ENCODE measurements at regions not wholly inside any gene's neighbourhood (a gene's known extent, or its start where the extent isn't known, plus 50 kb on each side); places are given as distances from the start of the nearest gene placed in this dataset.

DNA sequence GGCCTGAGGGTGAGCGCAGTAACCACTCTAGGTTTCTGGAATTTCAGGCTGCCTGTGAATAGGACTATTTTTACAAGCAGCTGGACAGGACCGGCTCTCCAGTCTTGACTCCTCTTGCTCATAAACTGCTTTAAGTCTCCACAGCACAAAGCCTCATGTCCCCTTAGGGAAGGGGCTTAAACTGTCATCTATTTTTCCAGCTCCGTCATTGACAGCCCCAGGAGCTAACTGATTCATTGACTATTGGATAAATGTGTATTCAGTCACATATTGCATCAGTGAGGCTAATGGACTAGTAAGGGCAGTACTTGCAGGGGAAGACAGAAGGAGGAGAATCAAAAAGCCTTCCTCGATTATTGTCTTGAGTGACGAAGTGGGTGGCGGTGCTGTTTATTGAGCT is 719.4 kb upstream of the ADAMTS16 start:
- DNase-seq, result no peak

DNA sequence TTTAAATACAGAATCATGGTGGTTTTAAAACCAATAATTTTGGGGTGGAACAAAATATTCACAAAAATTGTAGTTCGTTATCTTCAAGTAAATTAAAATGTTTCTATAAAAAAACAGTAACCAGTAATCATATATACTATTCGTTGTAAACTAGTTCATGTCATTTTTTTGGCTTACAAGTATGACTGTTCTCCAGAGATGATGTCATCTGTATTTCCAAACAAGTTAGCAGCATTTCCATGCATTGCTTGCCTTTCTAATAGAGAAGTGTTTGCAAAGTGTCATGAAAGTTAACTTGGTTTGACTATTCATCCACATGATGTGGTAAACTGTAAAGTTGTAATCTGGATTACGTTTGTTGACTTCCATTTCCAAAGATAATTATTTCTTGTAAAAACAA is 717.9 kb upstream of the ADAMTS16 start:
- no peak for DNase-seq

DNA sequence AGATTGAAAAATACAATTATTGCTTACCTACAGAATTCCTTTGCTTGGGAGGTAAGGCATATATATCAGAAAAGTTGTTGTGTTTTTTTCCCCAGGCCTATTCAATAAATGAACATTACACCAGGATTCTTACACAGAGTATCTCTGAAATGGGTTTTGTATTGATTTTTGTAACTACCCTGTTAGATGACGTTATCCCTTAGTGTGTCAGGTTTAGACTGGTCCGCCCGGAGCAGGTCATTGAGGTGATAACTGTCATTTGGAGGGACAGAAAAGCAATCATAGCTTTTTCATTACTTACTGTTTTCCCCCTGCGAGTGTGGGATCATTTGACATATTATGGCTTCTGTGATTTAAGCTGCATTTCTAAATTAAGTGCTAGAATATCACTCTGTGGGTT is 715.2 kb upstream of the ADAMTS16 start:
- DNase-seq, result no peak

DNA sequence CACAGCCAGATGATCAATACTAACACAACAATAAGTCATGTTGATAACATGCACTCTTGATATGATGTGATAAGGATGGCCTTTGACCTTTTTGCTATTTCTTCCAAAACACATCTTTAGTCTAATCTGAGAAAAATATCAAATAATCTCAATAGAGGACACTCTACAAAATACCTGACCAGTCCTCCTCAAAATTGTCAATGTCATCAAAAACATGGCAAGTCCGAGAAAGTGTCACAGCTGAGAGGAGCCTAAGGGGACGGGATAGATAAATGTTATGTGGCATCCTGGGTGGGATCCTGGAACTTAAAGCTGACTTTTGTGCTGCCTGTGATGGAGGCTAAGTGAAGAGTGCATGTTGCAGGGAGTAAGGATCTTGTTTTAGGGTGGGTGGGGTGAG is 699.6 kb upstream of the ADAMTS16 start:
- DNase-seq, result no peak

DNA sequence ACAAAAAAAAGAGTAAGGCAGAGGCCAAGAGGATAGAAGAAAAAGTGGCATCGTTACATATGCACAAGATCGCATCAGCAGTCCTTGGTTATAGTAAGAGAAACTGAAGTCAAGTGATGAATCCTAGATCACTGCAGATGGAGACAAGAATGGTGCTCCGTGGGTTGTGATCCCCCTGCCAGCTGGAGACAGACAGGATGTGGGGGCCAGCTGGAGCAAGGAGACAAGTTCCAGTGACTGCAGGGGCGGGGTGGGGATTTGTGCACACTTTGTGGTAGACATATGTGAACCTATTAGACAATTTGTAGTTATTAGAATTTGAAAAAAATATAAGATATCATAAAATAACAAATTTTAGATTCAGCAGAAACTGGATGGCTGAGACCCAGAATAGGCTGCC is 697.9 kb upstream of the ADAMTS16 start:
- DNase-seq, result no peak

DNA sequence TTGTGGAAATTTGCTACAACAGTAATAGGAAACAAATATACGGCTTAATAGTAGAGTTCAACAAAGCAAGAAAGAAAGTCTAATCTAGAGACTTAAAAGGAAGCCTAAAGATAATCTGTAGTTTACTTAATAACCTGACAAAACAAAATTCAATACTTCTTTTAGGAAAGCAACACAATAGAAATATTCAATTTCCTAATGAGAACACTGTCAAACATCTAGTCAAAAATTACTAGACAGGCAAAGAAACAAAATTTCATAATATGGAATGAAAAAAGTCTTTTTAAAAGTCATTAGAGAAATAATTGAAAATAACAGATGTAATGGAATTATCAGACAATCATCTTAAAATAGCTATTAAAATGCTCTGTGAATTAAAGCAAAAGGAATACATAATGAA is 692.5 kb upstream of the ADAMTS16 start:
- no peak for DNase-seq

DNA sequence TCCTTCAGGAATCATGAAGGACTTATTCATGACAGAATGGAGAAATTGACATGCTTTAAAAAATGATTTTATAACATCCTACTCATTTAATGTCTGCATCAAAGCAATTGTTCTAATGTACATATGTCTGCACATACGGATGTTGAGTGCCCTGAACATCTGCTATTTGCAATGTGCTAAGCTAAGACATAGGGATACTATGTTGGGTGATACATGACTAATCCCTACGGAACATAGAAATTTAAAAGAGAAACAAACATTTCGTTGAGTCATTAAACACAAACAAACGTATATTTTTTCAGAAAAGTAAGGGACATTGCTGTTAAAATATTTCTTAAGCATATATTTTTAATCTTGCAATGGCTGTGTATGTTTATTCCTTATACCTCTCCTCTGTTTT is 686.5 kb upstream of the ADAMTS16 start:
- DNase-seq, result no peak

DNA sequence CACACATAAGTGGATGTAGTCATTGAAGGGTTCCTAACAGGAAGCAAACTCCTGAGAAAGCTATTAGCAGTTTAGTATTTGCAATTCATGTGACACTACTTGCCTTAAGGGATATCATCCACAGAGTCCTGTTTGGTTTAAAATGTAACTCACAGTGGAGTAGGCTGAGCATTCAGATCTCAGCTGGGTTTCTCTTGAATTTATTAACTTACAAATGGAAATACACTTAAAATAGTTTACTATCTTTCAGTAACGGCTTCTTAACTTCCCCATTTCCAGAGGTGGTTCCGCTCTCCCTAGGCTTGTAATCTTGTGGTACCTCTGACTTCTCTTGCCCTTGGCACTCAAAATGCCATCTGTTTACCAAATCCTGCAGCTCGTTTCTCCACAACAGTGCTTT is 660.7 kb upstream of the ADAMTS16 start:
- DNase-seq, result no peak

DNA sequence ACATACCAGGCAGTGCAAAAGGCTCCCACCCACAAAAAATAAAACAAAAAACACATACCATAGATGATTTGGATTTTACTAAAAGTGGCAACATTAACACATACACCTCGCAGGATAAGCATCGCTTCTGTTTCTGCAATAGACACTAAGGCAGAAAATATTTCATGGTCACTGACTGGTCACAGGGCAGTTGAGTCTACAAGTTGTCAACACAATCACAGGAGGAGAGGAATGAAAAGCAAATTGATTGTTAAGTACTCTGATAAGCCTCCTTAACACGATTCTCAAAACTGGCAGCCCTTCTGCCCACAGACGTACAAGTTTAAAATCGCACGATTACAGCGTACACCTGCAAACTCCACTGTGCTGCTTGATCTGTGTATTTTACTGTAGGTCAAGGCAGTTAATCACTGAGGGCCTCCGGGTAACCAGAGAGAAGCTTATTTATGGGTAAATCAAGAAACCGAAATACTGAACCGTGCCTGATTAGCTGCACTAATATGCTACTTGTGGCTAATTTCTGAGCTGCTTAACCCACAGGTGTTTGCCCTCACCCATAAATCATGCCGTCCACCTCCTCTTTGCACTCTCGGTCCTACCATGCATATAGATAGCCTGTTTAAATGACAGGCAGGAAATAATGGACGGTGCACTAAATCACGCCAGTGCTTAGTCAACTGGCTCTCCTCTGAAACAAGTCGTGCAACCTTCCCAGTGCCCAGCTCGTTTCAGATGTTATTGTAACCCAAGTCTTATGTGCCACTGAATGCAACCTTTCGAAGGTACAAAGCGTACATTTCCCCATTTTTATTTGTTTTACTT is 659.4 kb upstream of the ADAMTS16 start:
- peak; percentile 16 for DNase-seq

DNA sequence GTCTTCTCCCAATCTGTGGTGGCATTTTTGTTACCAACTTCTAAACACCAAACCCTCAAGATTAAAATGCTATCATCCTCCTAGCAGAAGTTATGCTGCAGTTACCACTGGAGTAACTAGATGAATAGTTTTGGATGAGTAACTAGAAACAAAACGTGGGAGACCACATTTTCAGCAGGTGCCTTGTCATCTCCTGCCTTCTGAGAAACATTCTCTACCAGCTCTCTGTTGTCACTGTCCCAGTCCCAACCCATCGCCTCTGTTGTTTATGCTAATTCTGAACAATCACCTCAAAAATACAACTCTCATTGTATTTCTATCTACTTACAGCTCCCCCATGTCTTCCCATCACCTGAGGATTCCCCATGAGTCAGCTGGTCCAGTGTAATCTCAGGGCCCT is 652.5 kb upstream of the ADAMTS16 start:
- DNase-seq, result no peak

DNA sequence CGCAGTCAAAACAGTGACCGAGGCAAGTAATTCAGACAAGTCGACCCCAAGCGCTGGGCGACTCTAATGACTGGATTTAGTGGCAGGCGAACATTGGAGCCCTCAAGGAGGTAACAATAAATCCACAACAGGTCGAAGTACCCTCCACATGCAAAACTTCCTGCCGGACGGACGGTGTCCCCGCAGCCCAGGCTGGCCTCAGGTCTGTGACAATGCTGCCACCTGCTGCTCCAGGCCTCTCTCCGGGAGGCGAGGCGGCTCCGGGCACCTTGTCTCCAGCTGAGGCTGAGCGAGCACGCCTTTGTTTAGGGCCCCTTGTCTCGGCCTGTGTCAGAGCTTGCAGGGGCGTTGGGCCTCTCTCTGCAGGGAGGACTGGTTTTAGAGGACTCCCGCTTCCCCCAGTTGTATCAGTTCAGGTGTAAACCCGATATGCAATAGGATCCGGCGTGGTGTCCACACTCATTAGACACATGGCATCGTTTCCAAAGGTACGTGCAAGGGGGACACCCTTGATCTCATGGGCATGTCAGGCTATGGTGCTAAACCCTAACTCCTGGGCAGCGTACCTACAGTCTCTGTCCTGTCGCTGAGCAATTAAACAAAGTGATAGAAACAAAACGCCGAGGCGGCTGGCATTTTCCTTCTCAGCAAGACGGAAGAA is 628.0 kb upstream of the ADAMTS16 start:
- DNase-seq, result no peak

DNA sequence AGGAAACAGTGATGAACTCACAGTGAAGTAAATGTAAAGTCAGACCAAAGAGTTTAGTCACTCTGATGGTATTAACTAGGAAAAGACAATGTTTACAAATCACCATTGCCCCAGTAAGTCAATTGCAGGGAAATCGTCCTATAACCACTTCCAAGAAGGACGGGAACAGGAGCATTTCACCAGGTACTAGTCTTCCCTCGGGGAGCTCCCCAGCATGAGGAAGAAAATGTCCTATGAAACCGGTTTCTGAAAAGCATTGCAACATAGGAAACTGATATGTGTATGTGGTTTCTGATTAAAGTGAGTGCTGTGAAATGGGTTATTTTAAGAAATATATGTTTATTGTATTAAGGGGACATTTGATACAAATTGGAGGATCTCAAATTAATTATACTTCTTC is 626.7 kb upstream of the ADAMTS16 start:
- no peak for DNase-seq

DNA sequence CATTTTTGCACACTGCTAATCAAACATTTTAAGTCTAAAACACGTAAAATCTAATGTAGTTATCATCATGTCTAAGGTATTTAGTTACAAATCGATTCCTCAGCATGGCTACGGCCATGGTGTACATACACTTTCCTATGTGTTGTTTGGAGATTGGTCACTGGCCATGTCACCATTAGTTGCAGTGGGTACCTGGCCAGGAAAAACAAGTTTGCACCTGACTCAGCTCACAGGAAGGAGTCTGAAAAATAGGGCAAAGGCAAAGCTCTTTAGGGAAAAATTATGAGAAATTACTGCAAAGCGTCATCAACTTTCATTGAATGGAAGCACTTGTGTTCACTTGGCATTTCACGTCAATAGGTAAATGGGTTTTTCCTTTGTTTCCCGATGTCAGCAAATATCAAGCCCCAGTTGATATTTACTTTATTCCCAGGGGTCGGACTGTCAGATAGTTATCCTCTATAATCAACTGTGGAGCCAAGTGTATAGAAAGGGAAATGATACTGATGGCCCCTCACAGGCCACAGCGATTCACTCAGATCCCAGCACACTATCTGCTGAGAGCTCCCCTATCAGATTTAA is 626.0 kb upstream of the ADAMTS16 start:
- peak; percentile 90 for DNase-seq

DNA sequence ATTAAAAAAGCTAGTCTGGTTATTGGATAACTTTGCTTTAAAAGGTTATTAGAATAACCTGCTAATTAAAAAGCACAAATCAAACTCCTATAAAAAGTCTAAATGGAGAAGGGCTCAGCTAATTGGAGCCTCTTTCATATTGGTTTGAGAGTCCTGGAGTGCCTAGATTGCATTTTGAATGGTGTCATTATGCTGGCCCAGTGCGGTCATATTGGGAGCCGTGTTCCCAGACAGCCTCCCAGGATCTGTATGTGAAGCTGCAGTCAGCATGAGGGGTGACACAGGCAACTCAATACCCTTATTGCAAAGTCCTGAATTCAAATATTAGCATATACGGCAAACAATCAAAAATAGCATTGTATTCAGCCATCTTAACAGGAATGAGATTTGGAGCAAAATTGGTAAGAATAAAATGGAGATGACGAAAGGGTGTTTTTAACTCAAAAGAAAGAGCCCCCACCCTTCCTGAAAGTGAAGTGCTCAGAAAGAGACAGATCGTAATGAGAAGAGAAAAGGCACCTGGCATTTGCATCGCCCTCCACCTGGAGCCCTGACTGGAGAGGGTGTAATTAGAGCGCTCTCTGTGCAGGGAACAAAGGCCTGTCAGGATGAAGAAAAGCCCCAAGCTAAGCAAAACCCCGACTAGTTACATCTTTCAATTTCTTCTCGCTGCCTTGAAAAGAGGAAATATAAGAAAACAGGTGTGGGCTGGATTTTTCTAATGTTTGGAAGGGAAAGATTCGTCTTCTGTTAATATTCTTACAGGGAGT is 621.0 kb upstream of the ADAMTS16 start:
- DNase-seq, result peak; percentile 8

DNA sequence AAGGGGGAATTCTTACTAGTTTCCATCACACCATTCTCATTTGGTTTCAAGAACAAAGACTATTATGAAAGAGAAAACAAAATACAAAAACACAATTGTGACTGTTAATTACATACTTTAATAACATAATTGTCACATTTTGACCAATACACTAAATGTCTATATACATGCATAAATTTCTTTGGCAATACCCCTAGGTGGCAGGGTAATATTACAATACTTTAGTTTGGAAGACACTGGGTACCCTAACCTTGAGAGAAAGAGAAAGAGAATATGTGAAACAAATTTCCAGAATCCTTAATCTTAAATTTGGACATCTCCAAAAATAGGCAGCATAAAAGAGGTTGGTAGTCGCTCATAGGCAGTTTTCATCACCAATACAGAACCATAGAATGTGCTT is 619.6 kb upstream of the ADAMTS16 start:
- DNase-seq, result no peak

DNA sequence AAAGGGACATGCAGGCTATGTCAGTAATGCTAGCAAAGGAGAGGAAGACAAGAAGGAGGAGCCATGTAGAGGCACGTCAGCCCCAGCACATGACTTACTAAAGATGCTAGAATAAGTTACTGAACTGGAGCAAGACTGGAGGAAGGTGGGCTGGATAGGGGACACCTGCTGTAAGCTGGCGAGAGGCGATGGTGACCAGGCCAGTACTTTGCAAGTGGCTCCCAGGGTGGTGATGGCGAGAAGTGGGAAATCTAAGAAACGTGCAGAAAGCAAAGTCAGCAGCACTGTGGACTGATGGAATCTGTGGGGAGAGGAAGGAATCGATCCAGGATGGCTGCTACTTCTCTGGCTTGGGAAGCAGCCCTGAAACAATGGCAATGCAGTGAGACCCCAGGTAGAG is 617.1 kb upstream of the ADAMTS16 start:
- DNase-seq, result no peak

DNA sequence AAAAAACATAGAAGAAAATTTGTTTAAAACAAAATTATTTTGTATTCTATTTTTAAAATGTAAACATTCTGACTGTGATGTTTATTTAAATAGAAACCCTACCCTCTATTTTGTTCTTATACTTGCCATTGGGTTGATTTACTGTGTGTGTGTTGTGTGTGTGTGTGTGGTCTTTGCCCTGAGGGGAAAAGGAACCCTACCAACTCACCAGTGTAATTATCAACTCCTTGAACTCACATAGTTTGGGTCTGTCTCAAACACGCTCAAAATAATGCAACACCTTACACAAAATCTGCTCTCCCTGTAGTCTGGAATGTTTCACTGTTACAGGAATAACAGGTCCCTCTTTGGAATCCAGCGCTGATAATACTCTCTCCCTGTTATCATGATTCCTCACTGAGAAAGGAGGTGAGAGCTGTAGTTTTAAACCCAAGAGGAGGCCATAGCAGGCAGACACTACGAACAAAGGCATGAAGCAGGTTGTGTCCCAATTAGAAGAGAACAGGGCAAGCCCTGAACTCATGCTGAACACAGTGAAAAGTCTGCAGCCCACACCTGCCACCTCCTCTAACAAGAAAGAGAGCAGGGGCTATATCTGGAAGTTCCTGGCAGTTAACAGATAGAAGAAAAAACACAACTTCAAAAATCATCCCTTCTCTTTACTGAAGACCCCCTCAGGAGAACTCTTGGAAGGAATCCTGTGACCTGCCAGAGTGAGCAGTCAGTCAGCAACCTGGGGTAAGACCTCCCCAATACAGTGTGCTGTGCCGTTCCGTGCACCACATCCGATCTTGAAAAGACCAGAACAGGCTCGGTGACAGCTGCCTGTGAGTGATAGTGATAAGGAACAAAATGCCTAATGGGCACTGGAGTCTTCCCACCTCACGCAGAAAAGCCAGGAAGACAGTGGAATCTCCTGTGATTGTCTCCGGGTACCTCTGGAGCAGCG is 608.1 kb upstream of the ADAMTS16 start:
- no peak for DNase-seq

DNA sequence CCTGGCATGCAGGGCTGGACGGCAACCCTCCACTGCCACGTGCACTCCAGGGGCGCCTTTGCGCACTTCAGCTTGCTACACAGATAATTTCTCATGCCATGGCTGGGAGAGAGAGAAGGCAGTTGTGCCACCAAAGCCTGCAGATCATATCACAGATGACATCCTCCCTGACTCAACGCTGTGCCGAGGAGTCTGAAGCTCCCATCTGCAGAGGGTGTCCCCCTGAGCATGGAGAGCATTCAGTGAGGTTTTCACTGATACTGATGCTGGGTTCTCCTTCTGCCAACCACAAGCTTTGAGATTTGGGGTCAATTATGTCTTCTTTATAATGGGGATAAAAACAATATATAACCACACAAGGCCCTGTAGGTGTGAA is 607.4 kb upstream of the ADAMTS16 start:
- DNase-seq, result no peak

DNA sequence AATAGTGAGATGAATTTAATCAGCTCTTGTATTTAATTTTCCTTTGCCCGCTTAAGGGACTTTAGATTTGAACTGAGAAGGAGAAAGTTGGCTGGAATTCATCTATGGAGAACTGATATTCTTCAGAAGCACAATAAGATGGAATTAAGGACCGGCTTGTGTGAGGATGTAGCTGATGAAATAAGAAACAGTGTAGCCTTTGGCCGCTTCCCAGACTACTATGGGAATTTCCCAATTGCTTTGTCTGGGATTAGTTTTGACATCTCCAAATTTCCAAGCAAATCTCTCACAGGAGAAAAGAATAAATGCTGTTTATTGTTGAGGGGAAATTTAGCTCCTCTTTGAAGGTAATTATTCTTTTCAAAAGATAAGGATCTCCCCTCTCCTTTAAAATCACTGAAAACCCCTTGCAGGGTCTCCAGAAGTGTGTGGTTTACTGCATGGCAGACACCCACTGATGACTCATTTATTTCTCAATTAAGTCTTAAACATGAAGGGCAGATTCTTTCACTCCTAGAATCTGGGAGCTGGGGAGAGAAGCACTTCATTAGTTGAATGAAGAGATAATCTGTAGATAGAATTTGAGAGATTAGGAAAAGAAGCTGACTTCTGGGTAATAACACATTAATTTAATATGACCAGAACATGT is 606.5 kb upstream of the ADAMTS16 start:
- DNase-seq, result no peak

DNA sequence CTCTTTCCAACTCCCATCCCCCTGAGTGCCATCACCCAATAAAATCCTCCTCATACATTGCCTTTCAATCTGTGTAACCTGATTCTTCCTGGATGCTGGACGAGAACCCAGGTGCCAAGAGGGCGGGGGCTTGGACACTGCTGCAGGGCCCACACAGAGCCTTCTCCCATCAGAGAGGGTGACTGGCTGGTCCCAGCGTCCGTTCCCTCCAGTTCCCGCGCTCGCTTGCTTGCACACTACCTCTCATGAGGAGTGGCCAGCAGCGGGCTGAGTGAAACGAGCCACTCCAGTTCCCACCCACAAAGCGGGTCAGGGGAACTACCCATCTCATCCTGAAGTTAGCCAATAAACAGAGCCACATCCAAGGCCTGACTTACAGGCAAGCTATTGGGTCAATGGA is 602.6 kb upstream of the ADAMTS16 start:
- DNase-seq, result no peak

DNA sequence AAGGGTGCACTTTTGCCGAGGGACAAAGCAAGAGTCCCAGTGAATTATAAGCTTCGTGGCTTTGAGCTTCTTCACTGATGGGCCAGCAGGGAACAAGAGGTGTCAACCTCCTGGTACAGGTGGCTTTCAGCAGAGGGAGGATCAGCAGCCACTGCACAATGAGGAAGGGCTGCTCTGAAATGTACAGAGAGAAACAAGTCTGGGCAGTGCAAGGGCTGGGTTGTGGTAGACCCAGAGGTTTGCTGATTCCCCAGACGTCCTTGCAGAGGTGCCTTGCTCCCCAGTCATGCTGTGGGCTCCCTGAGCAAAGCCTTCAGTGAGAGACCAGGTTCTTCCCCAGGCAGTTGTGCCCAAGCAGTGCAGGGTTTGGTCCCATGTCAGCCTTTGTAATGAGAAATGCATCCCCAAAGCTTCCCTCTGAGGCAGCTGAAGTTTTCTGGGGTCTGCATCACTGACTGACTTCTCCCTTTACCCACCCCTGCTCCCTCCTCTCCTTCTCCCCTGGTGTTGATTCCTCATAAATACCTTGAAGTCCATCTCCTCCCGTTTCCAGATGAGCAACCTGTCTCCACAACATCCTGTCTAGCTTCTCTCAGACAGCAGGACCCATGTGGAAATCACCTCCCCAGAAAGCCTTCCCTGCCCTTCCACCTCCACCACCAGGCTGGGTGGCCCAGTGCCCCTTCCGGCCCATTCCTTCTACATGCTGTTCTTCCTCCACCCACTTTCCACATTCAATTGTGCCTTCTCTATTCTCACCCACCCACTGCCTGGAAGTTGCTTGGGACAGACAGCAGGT is 599.6 kb upstream of the ADAMTS16 start:
- DNase-seq, result no peak

Data from NCI-H345 (cell line).